Fibroblast of upper back skin (primary cell): ENCODE measurements at regions not wholly inside any gene's neighbourhood (a gene's known extent, or its start where the extent isn't known, plus 50 kb on each side); places are given as distances from the start of the nearest gene placed in this dataset.
"Not testable (repeated sequence)": the region's sequence is repeated elsewhere in the genome, so short reads cannot be mapped to it uniquely, and the experiment has no call there.

Experiments used
- DNase-seq: peaks from one replicate; pipeline ENCODE4 v3.0.0-alpha.2; 2013

DNA sequence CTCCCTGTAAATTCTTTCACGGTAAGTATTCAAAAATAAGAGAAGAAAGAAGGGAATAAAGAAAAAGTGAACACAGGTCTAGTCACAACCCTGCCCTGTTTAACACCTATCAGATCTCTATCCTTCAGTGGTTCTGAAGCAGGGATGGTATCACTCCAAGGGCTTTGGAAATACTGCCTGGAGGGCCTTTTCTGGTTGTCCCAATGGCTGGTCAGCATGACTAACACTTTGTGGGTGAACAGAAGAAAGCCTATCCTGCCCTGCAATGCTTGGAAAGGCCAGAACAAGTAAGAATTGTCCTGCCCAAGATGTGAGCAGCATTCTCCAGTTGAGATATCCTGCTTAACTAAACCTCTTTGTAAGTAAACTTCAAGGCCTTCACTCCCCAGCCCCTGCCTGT is 124.9 kb downstream of the TMEM167A start:
- DNase-seq: no peak

DNA sequence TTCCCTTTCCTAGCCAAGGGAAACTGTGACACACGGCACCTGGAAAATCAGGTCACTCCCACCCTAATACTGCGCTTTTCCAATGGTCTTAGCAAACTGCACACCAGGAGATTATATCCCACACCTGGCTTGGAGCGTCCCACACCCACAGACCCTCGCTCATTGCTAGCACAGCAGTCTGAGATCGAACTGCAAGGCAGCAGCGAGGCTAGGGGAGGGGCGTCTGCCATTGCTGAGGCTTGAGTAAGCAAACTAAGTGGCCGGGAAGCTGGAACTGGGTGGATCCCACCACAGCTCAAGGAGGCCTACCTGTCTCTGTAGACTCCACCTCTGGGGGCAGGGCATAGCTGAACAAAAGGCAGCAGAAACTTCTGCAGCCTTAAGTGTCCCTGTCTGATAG is 132.9 kb downstream of the TMEM167A start:
- DNase-seq: not testable (repeated sequence)

DNA sequence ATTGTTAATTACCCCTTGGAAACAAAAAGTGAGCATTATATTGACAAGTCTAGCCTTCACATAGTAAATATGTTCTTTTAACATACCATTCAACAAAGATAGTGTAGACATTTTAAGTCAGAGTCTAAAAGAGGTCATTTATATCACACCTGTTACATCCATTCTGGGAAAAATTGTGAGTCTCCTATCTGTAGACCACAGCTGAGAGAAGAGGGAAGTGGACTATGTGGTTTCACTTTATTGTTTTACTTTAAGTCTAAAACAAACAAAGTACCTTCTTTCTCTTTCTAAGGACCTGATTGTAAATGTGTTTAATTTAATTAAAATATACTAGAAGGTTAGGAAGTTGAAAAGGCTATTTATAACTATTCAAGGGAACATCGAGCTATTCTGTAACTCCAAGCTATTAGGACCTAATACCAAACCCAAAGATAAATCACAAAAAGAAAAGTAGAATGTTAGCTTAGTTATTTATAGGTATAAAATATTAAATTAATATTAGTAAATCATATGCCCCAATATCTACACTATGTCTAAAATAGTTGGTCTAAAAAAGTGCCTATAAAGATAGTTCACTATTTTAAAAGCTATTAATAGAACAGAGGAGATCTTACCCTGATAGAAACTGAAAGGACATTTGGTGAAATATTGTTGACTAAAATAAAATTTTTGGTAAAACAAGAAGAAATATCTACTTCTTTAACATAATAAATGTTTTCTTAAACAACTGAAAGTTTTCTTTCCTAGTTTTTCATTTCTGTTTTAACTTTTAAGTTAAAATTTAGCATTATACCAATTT is 134.9 kb downstream of the TMEM167A start:
- DNase-seq: no peak

DNA sequence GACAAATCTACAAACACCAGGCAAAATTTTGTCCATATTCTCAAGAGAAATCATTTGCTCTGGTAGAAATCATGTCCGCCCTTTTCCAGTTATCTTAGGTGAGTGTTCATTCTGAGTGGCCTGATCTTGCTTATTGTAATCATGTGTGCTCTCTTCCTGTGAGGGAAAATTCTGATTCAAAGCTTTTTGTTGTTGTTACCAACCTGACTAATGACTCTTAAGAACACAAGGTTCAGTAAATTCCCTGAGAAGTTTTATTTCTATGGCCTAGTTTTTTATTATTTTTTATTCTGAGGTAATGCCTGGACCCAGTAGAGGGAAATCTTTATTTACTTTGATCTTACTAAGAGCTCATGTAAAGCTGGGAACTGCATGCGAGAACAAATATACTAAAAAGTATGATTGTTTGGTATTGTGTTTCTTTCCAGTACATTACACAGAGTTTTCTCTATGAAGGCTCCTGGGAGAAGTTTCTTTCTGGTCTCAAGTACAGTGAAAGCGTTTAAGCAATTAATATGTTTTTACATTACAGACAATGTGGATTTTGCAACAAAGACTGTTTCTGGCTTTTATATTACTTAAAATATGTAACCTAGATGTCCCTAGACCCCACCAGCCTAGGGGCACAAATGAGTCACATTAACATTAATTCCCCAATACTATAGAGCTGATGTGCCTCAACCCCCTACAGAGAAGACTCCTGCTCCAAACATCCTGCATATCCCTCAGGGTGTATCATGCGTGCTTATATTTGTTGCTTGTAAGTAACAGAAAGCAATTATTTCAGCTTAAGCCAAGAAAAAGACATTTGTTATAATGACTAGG is 138.1 kb downstream of the TMEM167A start:
- DNase-seq: no peak

DNA sequence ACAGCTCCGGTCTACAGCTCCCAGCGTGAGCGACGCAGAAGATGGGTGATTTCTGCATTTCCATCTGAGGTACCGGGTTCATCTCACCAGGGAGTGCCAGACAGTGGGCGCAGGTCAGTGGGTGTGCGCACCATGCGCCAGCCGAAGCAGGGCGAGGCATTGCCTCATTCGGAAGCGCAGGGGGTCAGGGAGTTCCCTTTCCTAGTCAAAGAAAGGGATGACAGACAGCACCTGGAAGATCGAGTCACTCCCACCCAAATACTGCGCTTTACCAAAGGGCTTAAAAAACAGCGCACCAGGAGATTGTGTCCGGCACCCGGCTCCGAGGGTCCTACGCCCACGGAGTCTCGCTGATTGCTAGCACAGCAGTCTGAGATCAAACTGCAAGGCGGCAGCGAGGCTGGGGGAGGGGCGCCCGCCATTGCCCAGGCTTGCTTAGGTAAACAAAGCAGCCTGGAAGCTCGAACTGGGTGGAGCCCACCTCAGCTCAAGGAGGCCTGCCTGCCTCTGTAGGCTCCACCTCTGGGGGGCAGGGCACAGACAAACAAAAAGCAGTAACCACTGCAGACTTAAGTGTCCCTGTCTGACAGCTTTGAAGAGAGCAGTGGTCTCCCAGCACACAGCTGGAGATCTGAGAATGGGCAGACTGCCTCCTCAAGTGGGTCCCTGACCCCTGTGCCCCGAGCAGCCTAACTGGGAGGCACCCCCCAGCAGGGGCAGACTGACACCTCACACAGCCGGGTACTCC is 144.5 kb downstream of the TMEM167A start:
- not testable (repeated sequence) for DNase-seq

GRCh38 chr5:82931110-82931509 is 146.1 kb downstream of the TMEM167A start:
- DNase-seq: peak; percentile 50

GRCh38 chr5:82925061-82925411 is 152.2 kb downstream of the TMEM167A start:
- no peak for DNase-seq

GRCh38 chr5:82924226-82925060 is 152.8 kb downstream of the TMEM167A start:
- peak; percentile 12 for DNase-seq

GRCh38 chr5:82922086-82922734 is 155.0 kb downstream of the TMEM167A start:
- no peak for DNase-seq

DNA sequence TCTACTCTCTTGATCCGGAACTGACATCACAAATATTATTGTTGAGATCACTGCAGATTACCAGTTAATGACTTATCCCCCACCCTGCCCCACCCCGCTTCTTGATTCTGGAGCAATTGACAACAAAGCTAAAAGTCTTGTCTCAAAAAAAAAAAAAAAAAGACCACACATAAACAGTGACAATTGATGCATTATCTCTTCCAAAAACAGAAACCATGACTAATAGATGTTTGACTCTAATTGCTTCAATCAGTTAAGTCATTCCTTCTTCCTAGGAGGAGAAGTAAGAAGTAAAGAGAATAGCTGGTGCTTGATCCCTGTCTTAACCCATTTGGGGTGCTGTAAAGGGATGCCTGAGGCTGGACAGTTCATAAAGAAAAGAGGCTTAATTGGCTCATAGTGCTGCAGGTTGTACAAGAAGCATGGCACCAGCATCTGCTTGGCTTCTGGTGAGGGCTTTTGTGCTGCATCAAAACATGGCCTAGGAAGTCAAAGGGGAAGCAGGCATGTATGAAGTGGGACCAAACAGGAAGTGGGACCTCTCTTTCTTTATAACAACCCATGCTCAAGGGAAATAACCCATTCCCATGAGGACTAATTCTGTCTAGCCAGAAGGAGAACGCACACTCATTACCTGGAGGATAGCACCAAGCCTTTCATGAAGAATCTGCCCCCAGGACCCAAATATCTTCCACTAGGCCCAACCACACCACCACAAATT is 158.7 kb downstream of the TMEM167A start:
- no peak for DNase-seq

- no peak for DNase-seq
Measured at GRCh38 chr5:82917584-82917983, 159.6 kb downstream of the TMEM167A start.

- DNase-seq: no peak
Measured at GRCh38 chr5:82913971-82914370, 163.2 kb downstream of the TMEM167A start.

- no peak for DNase-seq
Measured at GRCh38 chr5:82912462-82912861, 164.7 kb downstream of the TMEM167A start.

DNA sequence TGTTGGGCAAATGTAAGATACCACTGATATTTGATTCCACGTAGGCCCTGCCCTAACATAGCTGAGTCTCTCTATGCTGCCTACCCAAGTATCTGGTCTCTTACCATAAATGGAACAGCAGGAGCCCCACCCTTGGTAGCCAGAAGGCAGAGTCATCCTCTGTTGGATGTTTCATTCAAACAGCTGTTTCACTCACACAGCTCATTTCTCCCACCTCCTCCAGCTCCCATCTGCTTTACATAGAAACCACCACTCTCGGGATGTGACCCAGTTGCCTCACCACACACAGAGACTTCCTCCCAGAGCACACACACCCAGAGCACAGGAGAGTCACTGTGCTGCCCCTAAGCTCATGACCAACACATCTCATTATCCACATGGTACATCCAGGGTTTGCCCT is 165.3 kb downstream of the TMEM167A start:
- no peak for DNase-seq

GRCh38 chr5:82910905-82911304 is 166.3 kb downstream of the TMEM167A start:
- DNase-seq: no peak

GRCh38 chr5:82910491-82910890 is 166.7 kb downstream of the TMEM167A start:
- DNase-seq: no peak

- no peak for DNase-seq
Measured at GRCh38 chr5:82909771-82910170, 167.4 kb downstream of the TMEM167A start.

DNA sequence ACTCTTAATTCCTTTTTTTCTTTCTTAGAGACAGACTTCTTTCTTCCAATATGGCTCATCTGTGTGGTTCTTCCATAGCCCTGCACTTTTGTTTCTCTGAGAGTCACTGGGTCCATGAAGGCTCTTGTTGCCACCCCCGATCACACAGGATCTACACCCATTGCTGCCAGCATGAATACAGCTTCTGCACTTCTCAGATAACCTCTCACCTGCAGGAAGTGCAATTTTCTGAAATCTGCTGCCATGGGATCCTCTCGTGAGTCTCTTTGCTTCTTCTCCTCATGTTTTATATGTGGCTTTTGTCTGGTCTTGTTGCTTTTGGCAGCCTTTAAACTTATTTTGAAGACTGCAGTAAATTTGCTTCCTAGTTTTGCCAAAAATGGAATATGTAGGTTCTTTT is 171.2 kb downstream of the TMEM167A start:
- DNase-seq: no peak

DNA sequence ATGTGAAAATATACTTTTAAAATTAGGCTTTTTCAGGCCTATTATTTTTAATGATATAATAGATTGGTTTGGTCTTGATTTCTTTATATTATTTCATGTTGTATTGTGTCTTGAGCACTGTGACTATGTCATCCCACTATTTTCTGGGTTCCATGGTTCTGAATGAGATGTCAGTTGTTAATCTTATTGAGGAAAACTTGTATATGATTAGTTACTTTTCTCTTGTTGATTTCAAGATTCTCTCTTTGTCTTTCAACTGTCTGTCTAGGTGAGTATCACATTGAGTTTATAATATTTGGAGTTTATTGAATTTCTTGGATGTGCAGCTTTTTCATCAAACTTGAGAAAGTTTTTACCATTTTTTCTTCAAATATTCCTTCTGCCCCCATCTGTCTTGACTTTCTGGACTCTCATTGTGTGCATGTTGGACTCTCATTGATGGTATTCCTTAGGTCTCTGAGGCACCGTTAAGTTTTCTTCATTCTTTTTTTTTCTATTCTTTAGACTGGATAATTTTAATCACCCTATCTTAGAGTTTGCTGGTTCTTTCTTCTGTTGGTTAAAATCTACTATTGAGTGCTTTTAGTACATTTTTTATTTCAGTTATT is 175.8 kb downstream of the TMEM167A start:
- DNase-seq: no peak

GRCh38 chr5:82894716-82895115 is 182.5 kb downstream of the TMEM167A start:
- DNase-seq: no peak

DNA sequence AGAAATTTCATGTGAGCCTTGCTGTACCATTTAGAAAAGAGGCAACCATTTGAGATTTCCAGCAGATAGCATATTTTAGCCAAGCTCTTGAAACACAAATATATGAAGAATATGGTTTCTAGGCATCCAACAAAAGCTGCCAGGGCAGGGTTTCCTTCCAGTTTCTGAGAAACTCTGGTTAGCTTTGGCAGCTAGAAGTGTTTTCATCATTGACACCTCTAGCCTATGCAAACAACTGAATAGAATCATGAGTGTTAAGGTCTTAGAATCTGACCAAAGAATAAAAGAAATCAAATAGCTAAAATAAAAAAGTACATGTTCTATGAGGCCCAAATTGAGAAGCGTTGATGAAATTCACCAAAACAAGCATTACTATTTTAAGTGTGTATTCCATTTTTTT is 188.1 kb downstream of the TMEM167A start:
- no peak for DNase-seq
